HepG2 (cell line): ENCODE measurements at regions not wholly inside any gene's neighbourhood (a gene's known extent, or its start where the extent isn't known, plus 50 kb on each side); places are given as distances from the start of the nearest gene placed in this dataset.

Experiments used
- ATAC-seq: fragments of 200-7000 bp; cut with Tn5 transposase; 3 replicates; pipeline ENCODE4 v1.9.1; 2020; ENCODE audit warnings: mild to moderate bottlenecking, moderate library complexity
- BruUV-seq: library from RNA; stranded (reverse); fragments of 400-500 nt; replicated peaks from 2 replicates; lab custom pipeline; 2021; lab: Mats Ljungman, UMichigan
- CTCF ChIA-PET: fragments of 300-600 bp; formaldehyde crosslinking; extraction: SDS; loops from one replicate; lab custom pipeline; 2021; ENCODE audit warnings: low total read pairs, inconsistent platforms, low intra/inter-chr PET ratio; lab: Yijun Ruan, JAX
- POLR2A ChIA-PET: fragments of 350-600 bp; sonication (Branson Sonifier 250); formaldehyde crosslinking; loops from one replicate; lab custom pipeline; 2020; ENCODE audit warnings: antibody characterized with exemption, inconsistent platforms; lab: Yijun Ruan, JAX
- DNase-seq: peaks from one replicate; pipeline ENCODE4 v3.0.0-alpha.2; 2015; ENCODE audit warnings: low spot score
- FAIRE-seq: peaks from 3 replicates; lab custom pipeline; 2011; peaks lifted over from hg19 to GRCh38; lab: Jason Lieb, UNC
- H2AFZ ChIP-seq: one replicate; pipeline ENCODE4 v1.6.1; 2011; ENCODE audit warnings: low read length, inconsistent platforms
- H3K27ac ChIP-seq: fragments of 300-600 bp; 3 replicates; pipeline ENCODE4 v1.8.0; 2011; ENCODE audit warnings: mixed run types, mild to moderate bottlenecking, mixed read lengths, low read length, inconsistent platforms; ENCODE audit not compliant: insufficient read depth; ENCODE audit errors: extremely low read length
- H3K27me3 ChIP-seq, 2 experiments: fragments of 200-600 bp in 1 of 2; 2 replicates in 1 of 2; 3 replicates in 1 of 2; pipeline versions ENCODE4 v1.6.0 to v1.8.0; 2011; ENCODE audit warnings: low read length in 2 of 2, mild to moderate bottlenecking in 2 of 2, moderate library complexity in 2 of 2, inconsistent platforms in 1 of 2; ENCODE audit not compliant: insufficient read depth in 2 of 2, control insufficient read depth in 1 of 2
- H3K36me3 ChIP-seq, 2 experiments: fragments of 200-600 bp in 1 of 2; replicated peaks in 1 of 2; 2 replicates in 1 of 2; 3 replicates in 1 of 2; pipeline versions ENCODE4 v1.5.1 to v1.8.0; 2011; ENCODE audit warnings: low read length in 2 of 2, inconsistent platforms in 1 of 2; ENCODE audit not compliant: insufficient read depth in 2 of 2, control insufficient read depth in 1 of 2
- H3K4me1 ChIP-seq: 2 replicates; pipeline ENCODE4 v1.5.1; 2012; ENCODE audit warnings: low read length, inconsistent platforms; ENCODE audit not compliant: insufficient read depth
- H3K4me2 ChIP-seq: 2 replicates; pipeline ENCODE4 v1.6.0; 2011; ENCODE audit warnings: low read depth, low read length, inconsistent platforms
- H3K4me3 ChIP-seq, 3 experiments: fragments of 200-600 bp in 1 of 3; sonication (generic), shearing (Covaris generic) in 1 of 3; replicated peaks in 1 of 3; 2 replicates each; pipeline ENCODE4 v1.5.1; 2011 to 2016; ENCODE audit warnings: low read length in 3 of 3, inconsistent platforms in 2 of 3, low read depth in 2 of 3, mild to moderate bottlenecking in 2 of 3, control low read depth in 1 of 3, mixed read lengths in 1 of 3; ENCODE audit not compliant: insufficient read depth in 1 of 3
- H3K79me2 ChIP-seq: one replicate; pipeline ENCODE4 v1.6.1; 2011; ENCODE audit warnings: low read length, inconsistent platforms; ENCODE audit not compliant: insufficient read depth
- H3K9ac ChIP-seq: 2 replicates; pipeline ENCODE4 v1.6.0; 2011; ENCODE audit warnings: mild to moderate bottlenecking, low read depth, low read length, inconsistent platforms; ENCODE audit not compliant: insufficient read depth
- H3K9me3 ChIP-seq: 2 replicates; pipeline ENCODE4 v1.5.1; 2012; ENCODE audit warnings: mild to moderate bottlenecking, low read length
- H4K20me1 ChIP-seq: 2 replicates; pipeline ENCODE4 v1.6.0; 2011; ENCODE audit warnings: inconsistent platforms, mild to moderate bottlenecking, low read length, moderate library complexity; ENCODE audit not compliant: insufficient read depth
- EED ChIP-seq: sonication (generic); formaldehyde crosslinking; IDR thresholded peaks from 2 replicates; pipeline ENCODE4 v1.5.0; 2020; ENCODE audit warnings: mild to moderate bottlenecking, missing genetic modification reagents
- GABPA ChIP-seq, 2 experiments: IDR thresholded peaks; 2 replicates each; pipeline ENCODE4 v1.6.1; 2011 to 2016; ENCODE audit warnings: low read depth in 2 of 2, low read length in 1 of 2, missing biosample characterization in 1 of 2, missing genetic modification characterization in 1 of 2
- HDAC6 ChIP-seq: fragments of 200-600 bp; sonication (generic); IDR thresholded peaks from 2 replicates; pipeline ENCODE4 v1.7.0; 2017; ENCODE audit warnings: mild to moderate bottlenecking, antibody characterized with exemption, low read length, low read depth
- MEIS1 ChIP-seq: sonication (generic); formaldehyde crosslinking; IDR thresholded peaks from 2 replicates; pipeline ENCODE4 v1.9.0; 2021; ENCODE audit warnings: mild to moderate bottlenecking, missing genetic modification reagents, moderate library complexity, borderline replicate concordance
- MTA3 ChIP-seq: sonication (generic); formaldehyde crosslinking; IDR thresholded peaks from 2 replicates; pipeline ENCODE4 v1.4.0; 2020; ENCODE audit warnings: missing genetic modification reagents
- PITX1 ChIP-seq: sonication (generic); formaldehyde crosslinking; IDR thresholded peaks from 2 replicates; pipeline ENCODE4 v1.5.1; 2020; ENCODE audit warnings: mild to moderate bottlenecking, missing genetic modification reagents
- SNRNP70 ChIP-seq: fragments of 200-400 bp; formaldehyde crosslinking; IDR thresholded peaks from 2 replicates; pipeline ENCODE4 v1.6.1; 2017; ENCODE audit warnings: mild to moderate bottlenecking, low read depth, low read length, moderate library complexity
- TP53 ChIP-seq: sonication (generic); formaldehyde crosslinking; conservative IDR thresholded peaks from 2 replicates; pipeline ENCODE4 v1.4.0; 2020; ENCODE audit warnings: missing genetic modification reagents
- YY1 ChIP-seq: IDR thresholded peaks from 2 replicates; pipeline ENCODE4 v1.6.1; 2011; ENCODE audit warnings: low read length, low read depth, moderate library complexity, mild to moderate bottlenecking; ENCODE audit not compliant: insufficient read depth, insufficient replicate concordance
- ZFP62 ChIP-seq: sonication (generic); formaldehyde crosslinking; IDR thresholded peaks from 2 replicates; pipeline ENCODE4 v1.4.0; 2020; ENCODE audit warnings: missing genetic modification reagents
- ZNF430 ChIP-seq: sonication (generic); formaldehyde crosslinking; IDR thresholded peaks from 2 replicates; pipeline ENCODE4 v1.9.0; 2021; ENCODE audit warnings: mild to moderate bottlenecking, missing genetic modification reagents
- ZNF572 ChIP-seq: sonication (generic); formaldehyde crosslinking; IDR thresholded peaks from 2 replicates; pipeline ENCODE4 v1.5.1; 2020; ENCODE audit warnings: mild to moderate bottlenecking, missing genetic modification reagents
- ZNF766 ChIP-seq: sonication (generic); formaldehyde crosslinking; IDR thresholded peaks from 2 replicates; pipeline ENCODE4 v1.5.0; 2020; ENCODE audit warnings: missing genetic modification reagents, borderline replicate concordance
- ZNF788 ChIP-seq: sonication (generic); formaldehyde crosslinking; IDR thresholded peaks from 2 replicates; pipeline ENCODE4 v1.5.0; 2020; ENCODE audit warnings: mild to moderate bottlenecking, missing genetic modification reagents, borderline replicate concordance
- WGBS: methylation state at CpG from one replicate; pipeline ENCODE4 v1.1.6; 2017; ENCODE audit warnings: low lambda C conversion rate; 5-methylcytosine and 5-hydroxymethylcytosine counted together
- in situ Hi-C: cut with HindIII; loops from 2 replicates; pipeline ENCODE4 v1.10.0; 2017; ENCODE audit warnings: low pct_unique_long_range_greater_than_20kb; ENCODE audit not compliant: extremely low pct_ligation_motif_present
- intact Hi-C: fragments of 100-400 bp; cut with micrococcal nuclease; formaldehyde crosslinking; loops from one replicate; pipeline ENCODE4 v1.10.0; 2022; ENCODE audit not compliant: unreplicated experiment
- TF ChIP-seq, protein P1 (sequence below): sonication (generic); formaldehyde crosslinking; IDR thresholded peaks from 2 replicates; pipeline ENCODE4 v1.5.0; 2020; ENCODE audit warnings: mild to moderate bottlenecking, missing genetic modification reagents, moderate library complexity
- TF ChIP-seq, protein P2 (sequence below): IDR thresholded peaks from 2 replicates; pipeline ENCODE4 v1.6.1; 2016; ENCODE audit warnings: low read depth, control low read depth
- TF ChIP-seq, protein P3 (sequence below): sonication (generic); IDR thresholded peaks from 2 replicates; pipeline ENCODE4 v1.6.1; 2016; ENCODE audit warnings: low read depth, borderline replicate concordance
- TF ChIP-seq, protein P4 (sequence below): IDR thresholded peaks from 2 replicates; pipeline ENCODE4 v1.6.1; 2016
- TF ChIP-seq, protein P5 (sequence below): sonication (generic); formaldehyde crosslinking; IDR thresholded peaks from 2 replicates; pipeline ENCODE4 v1.4.0; 2020; ENCODE audit warnings: missing genetic modification reagents

DNA sequence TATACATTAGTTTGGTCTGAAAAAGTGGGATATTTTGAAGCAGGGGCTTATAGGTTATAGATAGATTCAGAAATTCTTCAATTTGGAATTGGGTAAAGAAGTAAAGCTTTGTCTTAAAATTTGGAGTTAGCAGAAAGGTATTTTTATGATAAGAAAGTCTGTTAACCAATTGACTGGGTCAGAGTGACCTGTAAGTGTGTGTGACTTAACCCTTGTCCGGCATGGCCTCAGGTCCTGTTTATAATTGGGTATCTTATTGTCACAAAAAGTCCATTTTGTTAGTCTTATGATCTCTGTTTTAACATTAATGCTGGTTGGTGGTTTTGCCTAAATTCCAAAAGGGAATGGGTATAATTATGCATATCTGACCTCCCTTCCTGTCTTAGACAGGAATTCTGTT, 444.2 kb upstream of the NAALADL2 start (continued):
- TF ChIP-seq GABPA (IDR thresholded peaks at IDR 0.05; ENCODE audit: low read depth, low read length), result no peak
- TF ChIP-seq GABPA (CRISPR knock-in tag; IDR thresholded peaks at IDR 0.05; ENCODE audit: low read depth), result no peak
- TF ChIP-seq, all 625 proteins: peak for 0

DNA sequence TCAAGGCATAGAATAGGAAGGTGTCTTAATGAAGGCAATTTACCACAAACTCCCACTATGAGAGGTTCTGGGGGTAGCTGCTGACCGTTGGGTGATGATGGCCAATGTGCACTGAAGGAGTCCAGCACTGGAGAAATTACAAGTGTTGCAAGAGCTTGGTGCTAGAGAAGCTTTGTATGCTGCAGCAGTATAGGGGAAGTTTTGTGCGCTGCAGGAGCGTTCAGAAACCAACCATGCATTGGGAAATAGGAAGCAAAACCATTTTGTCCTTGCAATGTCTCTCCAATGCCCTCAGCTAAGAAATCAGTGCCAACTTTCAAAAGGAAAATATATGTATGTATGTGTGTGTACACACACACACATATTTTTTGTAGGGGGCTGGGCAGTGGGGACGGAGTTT, 441.6 kb upstream of the NAALADL2 start:
- H3K4me3 ChIP-seq, result no peak overlapping the region
- FAIRE-seq (no peak), ATAC-seq (no peak), DNase-seq (no peak)
- intact Hi-C loops, result no loop called here
- no peak overlapping the region for H3K4me2 ChIP-seq
- H3K4me1 ChIP-seq, result no peaks in the 10 kb centered on the region
- no TSS peak for BruUV-seq
- CTCF ChIA-PET, result no interaction called here
- no peak overlapping the region for H3K9ac ChIP-seq
- H3K79me2 ChIP-seq, result no peaks in the 10 kb centered on the region
- H3K36me3 ChIP-seq, result no peaks in the 10 kb centered on the region
- no peaks in the 10 kb centered on the region for H3K27me3 ChIP-seq
- no peaks in the 10 kb centered on the region for H3K9me3 ChIP-seq
- no peak overlapping the region for H2AFZ ChIP-seq
- POLR2A ChIA-PET, result no interaction called here
- 4% methylated on average over 4 of the region's 4 CpGs for WGBS
- in situ Hi-C loops, result no loop called here
- no peaks in the 10 kb centered on the region for H4K20me1 ChIP-seq
- no peak overlapping the region for H3K27ac ChIP-seq
- TF ChIP-seq, protein P1, sequence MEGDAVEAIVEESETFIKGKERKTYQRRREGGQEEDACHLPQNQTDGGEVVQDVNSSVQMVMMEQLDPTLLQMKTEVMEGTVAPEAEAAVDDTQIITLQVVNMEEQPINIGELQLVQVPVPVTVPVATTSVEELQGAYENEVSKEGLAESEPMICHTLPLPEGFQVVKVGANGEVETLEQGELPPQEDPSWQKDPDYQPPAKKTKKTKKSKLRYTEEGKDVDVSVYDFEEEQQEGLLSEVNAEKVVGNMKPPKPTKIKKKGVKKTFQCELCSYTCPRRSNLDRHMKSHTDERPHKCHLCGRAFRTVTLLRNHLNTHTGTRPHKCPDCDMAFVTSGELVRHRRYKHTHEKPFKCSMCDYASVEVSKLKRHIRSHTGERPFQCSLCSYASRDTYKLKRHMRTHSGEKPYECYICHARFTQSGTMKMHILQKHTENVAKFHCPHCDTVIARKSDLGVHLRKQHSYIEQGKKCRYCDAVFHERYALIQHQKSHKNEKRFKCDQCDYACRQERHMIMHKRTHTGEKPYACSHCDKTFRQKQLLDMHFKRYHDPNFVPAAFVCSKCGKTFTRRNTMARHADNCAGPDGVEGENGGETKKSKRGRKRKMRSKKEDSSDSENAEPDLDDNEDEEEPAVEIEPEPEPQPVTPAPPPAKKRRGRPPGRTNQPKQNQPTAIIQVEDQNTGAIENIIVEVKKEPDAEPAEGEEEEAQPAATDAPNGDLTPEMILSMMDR, result no peak
- TF ChIP-seq, protein P2, sequence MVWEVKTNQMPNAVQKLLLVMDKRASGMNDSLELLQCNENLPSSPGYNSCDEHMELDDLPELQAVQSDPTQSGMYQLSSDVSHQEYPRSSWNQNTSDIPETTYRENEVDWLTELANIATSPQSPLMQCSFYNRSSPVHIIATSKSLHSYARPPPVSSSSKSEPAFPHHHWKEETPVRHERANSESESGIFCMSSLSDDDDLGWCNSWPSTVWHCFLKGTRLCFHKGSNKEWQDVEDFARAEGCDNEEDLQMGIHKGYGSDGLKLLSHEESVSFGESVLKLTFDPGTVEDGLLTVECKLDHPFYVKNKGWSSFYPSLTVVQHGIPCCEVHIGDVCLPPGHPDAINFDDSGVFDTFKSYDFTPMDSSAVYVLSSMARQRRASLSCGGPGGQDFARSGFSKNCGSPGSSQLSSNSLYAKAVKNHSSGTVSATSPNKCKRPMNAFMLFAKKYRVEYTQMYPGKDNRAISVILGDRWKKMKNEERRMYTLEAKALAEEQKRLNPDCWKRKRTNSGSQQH (CRISPR knock-in tag), result no peak
- TF ChIP-seq, protein P3, sequence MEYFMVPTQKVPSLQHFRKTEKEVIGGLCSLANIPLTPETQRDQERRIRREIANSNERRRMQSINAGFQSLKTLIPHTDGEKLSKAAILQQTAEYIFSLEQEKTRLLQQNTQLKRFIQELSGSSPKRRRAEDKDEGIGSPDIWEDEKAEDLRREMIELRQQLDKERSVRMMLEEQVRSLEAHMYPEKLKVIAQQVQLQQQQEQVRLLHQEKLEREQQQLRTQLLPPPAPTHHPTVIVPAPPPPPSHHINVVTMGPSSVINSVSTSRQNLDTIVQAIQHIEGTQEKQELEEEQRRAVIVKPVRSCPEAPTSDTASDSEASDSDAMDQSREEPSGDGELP, result no peak
- TF ChIP-seq SNRNP70, result no peak
- TF ChIP-seq HDAC6, result no peak
- TF ChIP-seq, protein P4, sequence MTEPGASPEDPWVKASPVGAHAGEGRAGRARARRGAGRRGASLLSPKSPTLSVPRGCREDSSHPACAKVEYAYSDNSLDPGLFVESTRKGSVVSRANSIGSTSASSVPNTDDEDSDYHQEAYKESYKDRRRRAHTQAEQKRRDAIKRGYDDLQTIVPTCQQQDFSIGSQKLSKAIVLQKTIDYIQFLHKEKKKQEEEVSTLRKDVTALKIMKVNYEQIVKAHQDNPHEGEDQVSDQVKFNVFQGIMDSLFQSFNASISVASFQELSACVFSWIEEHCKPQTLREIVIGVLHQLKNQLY (CRISPR knock-in tag), result no peak
- TF ChIP-seq YY1, result no peak
- TF ChIP-seq, protein P5, sequence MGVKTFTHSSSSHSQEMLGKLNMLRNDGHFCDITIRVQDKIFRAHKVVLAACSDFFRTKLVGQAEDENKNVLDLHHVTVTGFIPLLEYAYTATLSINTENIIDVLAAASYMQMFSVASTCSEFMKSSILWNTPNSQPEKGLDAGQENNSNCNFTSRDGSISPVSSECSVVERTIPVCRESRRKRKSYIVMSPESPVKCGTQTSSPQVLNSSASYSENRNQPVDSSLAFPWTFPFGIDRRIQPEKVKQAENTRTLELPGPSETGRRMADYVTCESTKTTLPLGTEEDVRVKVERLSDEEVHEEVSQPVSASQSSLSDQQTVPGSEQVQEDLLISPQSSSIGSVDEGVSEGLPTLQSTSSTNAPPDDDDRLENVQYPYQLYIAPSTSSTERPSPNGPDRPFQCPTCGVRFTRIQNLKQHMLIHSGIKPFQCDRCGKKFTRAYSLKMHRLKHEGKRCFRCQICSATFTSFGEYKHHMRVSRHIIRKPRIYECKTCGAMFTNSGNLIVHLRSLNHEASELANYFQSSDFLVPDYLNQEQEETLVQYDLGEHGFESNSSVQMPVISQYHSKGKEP (CRISPR knock-in tag), result no peak
- TF ChIP-seq ZNF572 (CRISPR knock-in tag), result no peak
- TF ChIP-seq PITX1 (CRISPR knock-in tag), result no peak
- TF ChIP-seq ZNF788 (CRISPR knock-in tag), result no peak
- no peak for TF ChIP-seq ZNF430
- TF ChIP-seq TP53, result no peak
- TF ChIP-seq ZFP62 (CRISPR knock-in tag), result no peak
- TF ChIP-seq ZNF766 (CRISPR knock-in tag), result no peak
- TF ChIP-seq MTA3, result no peak
- no peak for TF ChIP-seq EED (CRISPR knock-in tag)
- no peak for TF ChIP-seq MEIS1
